ENCODE measurements at regions not wholly inside any gene's neighbourhood (a gene's known extent, or its start where the extent isn't known, plus 50 kb on each side); places are given as distances from the start of the nearest gene placed in this dataset.

DNA sequence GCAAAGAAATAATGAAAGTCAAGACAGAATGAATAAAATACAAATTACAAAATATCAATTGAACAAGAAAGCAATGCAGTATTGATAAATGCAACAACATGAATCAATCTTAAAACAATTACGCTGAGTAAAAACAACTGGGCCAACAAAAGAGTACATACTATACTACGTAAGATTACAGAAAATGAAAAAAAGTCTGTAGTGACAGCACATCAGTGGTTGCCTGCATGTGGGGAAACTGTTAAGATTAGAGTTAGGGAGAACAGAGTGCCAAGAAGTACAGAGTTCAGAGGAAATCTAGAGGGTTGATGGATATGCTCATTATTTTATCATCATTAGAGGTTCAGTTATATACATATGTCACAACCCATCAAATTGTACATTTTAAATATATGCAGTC lies 706.6 kb upstream of the ACO1 start:
- TF ChIP-seq EZH2phosphoT487 (IDR thresholded peaks at IDR 0.05) = no peak
- TF ChIP-seq, protein P1, sequence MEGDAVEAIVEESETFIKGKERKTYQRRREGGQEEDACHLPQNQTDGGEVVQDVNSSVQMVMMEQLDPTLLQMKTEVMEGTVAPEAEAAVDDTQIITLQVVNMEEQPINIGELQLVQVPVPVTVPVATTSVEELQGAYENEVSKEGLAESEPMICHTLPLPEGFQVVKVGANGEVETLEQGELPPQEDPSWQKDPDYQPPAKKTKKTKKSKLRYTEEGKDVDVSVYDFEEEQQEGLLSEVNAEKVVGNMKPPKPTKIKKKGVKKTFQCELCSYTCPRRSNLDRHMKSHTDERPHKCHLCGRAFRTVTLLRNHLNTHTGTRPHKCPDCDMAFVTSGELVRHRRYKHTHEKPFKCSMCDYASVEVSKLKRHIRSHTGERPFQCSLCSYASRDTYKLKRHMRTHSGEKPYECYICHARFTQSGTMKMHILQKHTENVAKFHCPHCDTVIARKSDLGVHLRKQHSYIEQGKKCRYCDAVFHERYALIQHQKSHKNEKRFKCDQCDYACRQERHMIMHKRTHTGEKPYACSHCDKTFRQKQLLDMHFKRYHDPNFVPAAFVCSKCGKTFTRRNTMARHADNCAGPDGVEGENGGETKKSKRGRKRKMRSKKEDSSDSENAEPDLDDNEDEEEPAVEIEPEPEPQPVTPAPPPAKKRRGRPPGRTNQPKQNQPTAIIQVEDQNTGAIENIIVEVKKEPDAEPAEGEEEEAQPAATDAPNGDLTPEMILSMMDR (IDR thresholded peaks at IDR 0.05) = no peak

All from neural progenitor cell (in vitro differentiated cells).